GM12875 (cell line): ENCODE measurements at regions not wholly inside any gene's neighbourhood (a gene's known extent, or its start where the extent isn't known, plus 50 kb on each side); places are given as distances from the start of the nearest gene placed in this dataset.

Experiments used
- H3K4me3 ChIP-seq: one replicate; pipeline ENCODE4 v1.5.1; 2011; ENCODE audit warnings: low read depth, low read length, control low read depth
- TF ChIP-seq, protein P1 (sequence below): IDR thresholded peaks from 2 replicates; pipeline ENCODE4 v1.5.1; 2011; ENCODE audit warnings: low read depth, mild to moderate bottlenecking, control low read depth, inconsistent platforms, low read length, moderate library complexity, borderline replicate concordance; ENCODE audit not compliant: insufficient read depth

DNA sequence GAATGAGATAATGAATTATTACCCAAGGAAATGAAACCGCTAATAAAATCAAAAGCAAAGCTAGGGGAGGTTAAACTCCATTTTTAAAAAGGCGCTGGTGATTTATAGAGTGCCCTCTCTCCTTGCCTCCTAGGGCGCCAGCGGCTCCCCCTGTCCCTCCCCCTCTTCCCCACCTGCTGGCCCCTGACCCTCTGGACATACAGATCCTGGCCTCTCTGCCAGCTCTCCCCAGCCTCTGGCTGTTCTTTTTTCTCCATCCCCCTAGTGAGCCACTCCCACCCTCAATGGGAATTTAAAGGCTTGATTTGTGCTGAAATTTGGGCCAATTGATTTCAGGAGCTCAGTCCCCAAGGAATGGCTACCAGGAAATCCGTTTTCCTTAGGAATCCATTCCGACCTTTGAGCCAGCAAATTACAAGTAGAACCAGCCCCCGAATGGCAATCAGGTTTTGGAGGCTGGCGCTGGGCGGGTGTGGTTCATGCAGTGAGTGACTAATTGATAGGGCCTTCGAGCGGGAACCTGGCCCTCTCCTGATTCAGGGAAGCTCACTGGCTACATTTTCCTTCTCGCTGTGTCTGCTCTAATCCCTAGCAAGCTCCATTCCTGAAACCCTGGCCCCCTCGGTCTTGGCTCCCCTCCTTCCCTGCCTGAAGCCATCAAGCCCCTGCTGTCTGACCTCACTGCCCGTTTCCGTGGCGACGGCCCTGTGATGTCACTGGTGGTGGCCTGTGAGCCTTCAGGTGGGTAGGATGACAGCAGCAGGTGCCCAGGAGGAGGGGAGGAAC lies 141.9 kb upstream of the SDK2 start:
- no peak overlapping the region for H3K4me3 ChIP-seq
- TF ChIP-seq, protein P1, sequence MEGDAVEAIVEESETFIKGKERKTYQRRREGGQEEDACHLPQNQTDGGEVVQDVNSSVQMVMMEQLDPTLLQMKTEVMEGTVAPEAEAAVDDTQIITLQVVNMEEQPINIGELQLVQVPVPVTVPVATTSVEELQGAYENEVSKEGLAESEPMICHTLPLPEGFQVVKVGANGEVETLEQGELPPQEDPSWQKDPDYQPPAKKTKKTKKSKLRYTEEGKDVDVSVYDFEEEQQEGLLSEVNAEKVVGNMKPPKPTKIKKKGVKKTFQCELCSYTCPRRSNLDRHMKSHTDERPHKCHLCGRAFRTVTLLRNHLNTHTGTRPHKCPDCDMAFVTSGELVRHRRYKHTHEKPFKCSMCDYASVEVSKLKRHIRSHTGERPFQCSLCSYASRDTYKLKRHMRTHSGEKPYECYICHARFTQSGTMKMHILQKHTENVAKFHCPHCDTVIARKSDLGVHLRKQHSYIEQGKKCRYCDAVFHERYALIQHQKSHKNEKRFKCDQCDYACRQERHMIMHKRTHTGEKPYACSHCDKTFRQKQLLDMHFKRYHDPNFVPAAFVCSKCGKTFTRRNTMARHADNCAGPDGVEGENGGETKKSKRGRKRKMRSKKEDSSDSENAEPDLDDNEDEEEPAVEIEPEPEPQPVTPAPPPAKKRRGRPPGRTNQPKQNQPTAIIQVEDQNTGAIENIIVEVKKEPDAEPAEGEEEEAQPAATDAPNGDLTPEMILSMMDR, result no peak

DNA sequence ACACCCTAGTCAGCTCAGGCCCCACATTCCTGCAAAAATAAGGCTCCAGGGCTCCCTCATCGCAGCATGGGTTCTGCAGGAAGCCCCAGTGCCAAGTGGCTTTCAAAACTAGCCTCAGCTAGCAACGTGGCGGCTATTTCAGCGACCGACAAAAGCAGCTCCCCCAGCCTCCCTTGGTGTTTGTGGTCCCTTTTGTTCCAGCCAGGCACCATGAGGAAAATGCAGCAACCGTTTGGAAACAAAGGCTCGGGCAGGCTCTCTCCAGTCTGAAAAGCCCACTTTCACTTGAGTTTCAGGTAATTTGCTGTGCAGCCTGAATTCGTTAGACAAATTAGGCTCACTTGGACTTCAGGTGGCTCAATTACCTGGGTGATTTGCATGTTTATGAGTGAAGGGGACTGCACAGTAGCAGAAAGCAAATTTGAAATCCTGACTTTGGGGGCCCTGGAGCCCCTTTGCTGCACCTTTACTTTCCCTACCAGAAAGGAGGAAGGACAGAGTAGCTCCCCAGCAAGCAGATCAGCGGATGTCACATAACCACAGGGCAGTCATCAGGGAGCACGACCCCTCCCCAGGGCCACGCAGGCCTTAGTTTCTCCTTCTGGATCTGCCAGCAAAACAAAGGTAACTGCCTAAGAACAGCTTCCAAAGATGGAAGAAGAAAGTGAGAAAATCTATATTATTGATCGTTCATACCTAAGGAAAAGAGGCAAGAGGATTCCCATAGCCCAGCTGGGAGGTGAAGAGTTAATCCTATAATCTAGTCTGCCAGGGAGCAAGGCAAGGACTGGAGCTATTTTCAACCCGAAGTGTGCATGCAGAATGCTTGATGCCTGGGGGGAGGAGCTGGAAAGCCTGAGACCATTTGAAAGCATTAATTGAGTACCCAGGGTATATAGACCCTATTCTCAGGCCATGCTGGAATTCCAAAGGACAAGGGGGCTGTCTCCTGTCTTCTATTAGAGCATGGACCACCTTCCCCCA lies 143.1 kb upstream of the SDK2 start:
- TF ChIP-seq, protein P1, result no peak
- no peak overlapping the region for H3K4me3 ChIP-seq

DNA sequence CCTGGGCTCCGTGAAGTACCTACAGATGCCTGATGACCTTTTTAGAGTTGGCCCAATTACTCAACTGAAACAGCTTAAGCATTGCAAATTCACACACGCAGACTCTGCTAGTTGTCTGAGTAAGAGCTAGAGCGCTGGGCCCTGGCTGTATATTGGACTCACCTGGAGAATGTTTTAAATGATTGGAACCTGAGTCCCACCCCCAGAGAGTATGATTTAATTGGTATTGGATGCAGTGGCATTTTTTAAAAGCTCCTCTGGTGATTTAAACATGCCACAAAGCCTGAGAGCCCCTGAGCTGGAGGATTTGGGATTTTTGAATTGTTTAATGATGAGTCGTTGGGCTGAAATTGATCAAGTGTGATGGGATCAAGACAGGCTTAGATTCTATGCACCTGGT lies 143.9 kb upstream of the SDK2 start:
- TF ChIP-seq, protein P1, result no peak
- no peak overlapping the region for H3K4me3 ChIP-seq

DNA sequence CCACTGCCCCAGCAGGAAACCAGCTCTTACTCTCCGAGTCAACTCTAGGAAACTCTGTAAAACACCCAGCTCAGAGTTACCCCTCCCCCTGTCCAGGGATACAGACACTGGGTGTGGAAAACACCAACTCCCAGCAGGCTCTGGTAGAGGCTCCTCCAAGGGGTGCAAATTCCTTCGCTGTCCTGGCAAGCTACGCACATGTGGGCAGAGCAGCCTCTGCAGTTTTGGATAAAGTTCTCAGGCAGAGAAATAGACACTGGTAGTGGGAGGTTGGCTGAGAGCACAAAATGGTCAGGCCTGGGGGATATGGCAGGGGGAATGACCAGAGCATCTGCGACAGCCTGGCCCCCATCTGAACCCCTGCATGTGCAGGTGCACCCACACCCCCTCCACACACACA lies 146.9 kb upstream of the SDK2 start:
- TF ChIP-seq, protein P1, result no peak
- no peak overlapping the region for H3K4me3 ChIP-seq

DNA sequence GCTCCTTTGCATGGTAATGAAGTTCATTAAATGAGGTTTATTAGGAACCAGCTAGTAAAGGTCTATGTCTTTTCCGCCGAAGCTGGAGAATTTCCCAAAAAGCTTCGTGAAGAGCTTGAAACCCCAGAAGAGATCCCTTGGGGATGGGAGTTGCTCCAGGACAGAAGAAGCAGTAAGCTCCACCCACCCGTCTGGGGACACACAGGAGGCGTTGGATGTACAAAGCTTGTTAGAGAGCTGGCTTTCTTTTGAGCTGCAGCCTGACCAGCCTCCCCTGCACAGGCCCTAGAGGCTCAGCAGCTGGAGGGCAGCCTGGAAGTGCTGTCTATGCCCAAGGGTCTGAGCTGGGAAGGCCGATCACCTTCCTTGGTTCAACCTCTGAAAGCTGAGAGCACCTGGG lies 147.4 kb upstream of the SDK2 start:
- TF ChIP-seq, protein P1, result no peak
- H3K4me3 ChIP-seq, result no peak overlapping the region

DNA sequence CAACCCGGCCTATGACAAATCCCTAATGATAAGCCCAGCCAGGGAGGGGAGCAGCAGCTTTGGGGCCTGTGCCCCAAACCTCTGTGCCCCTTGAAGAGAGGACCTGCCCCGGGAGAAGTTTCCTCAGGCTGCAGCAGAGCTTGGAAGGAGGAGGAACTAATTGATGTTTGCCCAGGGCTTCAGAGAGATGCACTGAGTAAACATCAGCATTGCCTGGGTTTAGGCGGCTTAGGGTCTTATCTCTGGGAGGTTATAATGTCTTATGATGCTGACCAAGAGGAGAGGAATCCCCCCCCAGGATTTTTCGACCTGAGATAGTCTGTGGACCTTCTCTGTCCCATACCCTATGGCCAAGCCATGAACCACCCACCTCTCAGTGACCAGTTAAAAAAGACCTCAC lies 148.7 kb upstream of the SDK2 start:
- TF ChIP-seq, protein P1, result no peak
- no peak overlapping the region for H3K4me3 ChIP-seq

DNA sequence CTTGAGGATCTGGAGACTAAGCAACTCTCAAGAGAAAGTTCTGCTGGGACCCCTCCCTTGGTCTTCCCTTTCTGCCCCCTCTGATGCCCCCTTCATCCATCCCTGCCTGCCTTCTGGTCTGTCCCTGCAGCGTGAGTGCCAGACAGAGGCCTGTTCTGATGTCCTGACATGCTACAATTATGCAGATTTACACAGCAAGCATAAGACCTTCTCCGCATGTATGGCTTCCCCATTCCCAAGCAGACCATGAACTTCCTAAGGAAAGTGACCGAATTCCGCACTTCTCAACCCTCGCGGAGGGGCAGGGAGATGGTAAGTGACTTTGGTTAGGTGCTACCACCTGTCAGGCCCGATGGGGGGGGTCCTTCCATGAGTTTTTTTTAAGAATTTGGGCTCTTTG lies 150.1 kb upstream of the SDK2 start:
- no peak overlapping the region for H3K4me3 ChIP-seq
- TF ChIP-seq, protein P1, result no peak
